Cardiac fibroblast (primary cell): ENCODE measurements at regions not wholly inside any gene's neighbourhood (a gene's known extent, or its start where the extent isn't known, plus 50 kb on each side); places are given as distances from the start of the nearest gene placed in this dataset.

ENCODE experiments used
- DNase-seq, 2 donors: peaks; one replicate each; pipeline versions ENCODE4 v3.0.0 to v3.0.0-alpha.2; 2010; ENCODE audit warnings: low read depth in 2 of 2
- H3K4me3 ChIP-seq, 2 donors: replicated peaks in 1 of 2; 1 replicate in 1 of 2; 2 replicates in 1 of 2; pipeline ENCODE4 v1.5.1; 2011; ENCODE audit warnings: low read depth in 2 of 2, low read length in 2 of 2, mild to moderate bottlenecking in 2 of 2, moderate library complexity in 1 of 2
- CTCF ChIP-seq: IDR thresholded peaks from one replicate; pipeline ENCODE4 v1.5.1; 2011; ENCODE audit warnings: low read depth, mild to moderate bottlenecking, low read length, inconsistent platforms

GRCh38 chr10:78700413-78700812 lies 368.4 kb upstream of the ZMIZ1 start:
- no peak overlapping the region for H3K4me3 ChIP-seq
- TF ChIP-seq CTCF = no peak
- DNase-seq = peak; percentile 47 to 48

- DNase-seq = no peak
- no peak overlapping the region for H3K4me3 ChIP-seq
- TF ChIP-seq CTCF = no peak
These were observed 367.8 kb upstream of the ZMIZ1 start for GRCh38 chr10:78700816-78701520.

- no peak overlapping the region for H3K4me3 ChIP-seq
These were observed 366.6 kb upstream of the ZMIZ1 start for GRCh38 chr10:78702186-78702585.

GRCh38 chr10:78702876-78703275 lies 365.9 kb upstream of the ZMIZ1 start:
- no peak for TF ChIP-seq CTCF
- no peak for DNase-seq
- no peak overlapping the region for H3K4me3 ChIP-seq

More at GRCh38 chr10:78702186-78702585, 366.6 kb upstream of the ZMIZ1 start:
- TF ChIP-seq CTCF = no peak
- no peak for DNase-seq

GRCh38 chr10:78703593-78703992 lies 365.2 kb upstream of the ZMIZ1 start:
- peak in 1 of 2 donors; percentile 12 for DNase-seq
- H3K4me3 ChIP-seq = no peak overlapping the region
- TF ChIP-seq CTCF = no peak

- no peak for TF ChIP-seq CTCF
- peak in 1 of 2 donors; percentile 18 for DNase-seq
- no peak overlapping the region for H3K4me3 ChIP-seq
These were observed 362.5 kb upstream of the ZMIZ1 start for GRCh38 chr10:78706256-78706655.
